Loucy (cell line): ENCODE measurements at regions not wholly inside any gene's neighbourhood (a gene's known extent, or its start where the extent isn't known, plus 50 kb on each side); places are given as distances from the start of the nearest gene placed in this dataset.

Experiments
- EZH2phosphoT487 ChIP-seq: fragments of 200-600 bp; IDR thresholded peaks from 2 replicates; pipeline ENCODE4 v1.6.1; 2018; ENCODE audit warnings: antibody characterized with exemption, mild to moderate bottlenecking, moderate library complexity, borderline replicate concordance
- TF ChIP-seq, protein P1 (sequence below): fragments of 200-600 bp; sonication (generic); conservative IDR thresholded peaks from 2 replicates; pipeline ENCODE4 v1.5.1; 2014; ENCODE audit warnings: mild to moderate bottlenecking, antibody characterized with exemption, low read length

DNA sequence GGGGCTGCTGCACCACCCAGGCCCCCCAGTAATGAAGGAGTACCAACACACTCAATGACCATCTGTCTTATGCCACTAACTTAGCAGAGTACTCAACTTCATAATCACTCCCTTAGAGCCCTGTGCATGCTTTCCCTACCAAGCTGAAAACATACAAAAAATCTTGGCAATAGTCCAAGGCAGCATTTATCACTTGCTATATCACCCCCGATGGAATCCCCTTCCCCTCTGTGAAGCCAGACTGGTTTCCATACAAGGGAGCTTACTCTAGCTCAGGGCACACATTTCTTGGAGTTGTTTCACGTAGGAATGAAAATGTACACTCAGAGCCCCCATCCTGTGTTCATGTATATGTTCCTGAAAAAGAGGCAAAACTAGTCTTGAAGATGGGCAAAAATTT lies 301.3 kb upstream of the TENM4 start:
- TF ChIP-seq, protein P1, sequence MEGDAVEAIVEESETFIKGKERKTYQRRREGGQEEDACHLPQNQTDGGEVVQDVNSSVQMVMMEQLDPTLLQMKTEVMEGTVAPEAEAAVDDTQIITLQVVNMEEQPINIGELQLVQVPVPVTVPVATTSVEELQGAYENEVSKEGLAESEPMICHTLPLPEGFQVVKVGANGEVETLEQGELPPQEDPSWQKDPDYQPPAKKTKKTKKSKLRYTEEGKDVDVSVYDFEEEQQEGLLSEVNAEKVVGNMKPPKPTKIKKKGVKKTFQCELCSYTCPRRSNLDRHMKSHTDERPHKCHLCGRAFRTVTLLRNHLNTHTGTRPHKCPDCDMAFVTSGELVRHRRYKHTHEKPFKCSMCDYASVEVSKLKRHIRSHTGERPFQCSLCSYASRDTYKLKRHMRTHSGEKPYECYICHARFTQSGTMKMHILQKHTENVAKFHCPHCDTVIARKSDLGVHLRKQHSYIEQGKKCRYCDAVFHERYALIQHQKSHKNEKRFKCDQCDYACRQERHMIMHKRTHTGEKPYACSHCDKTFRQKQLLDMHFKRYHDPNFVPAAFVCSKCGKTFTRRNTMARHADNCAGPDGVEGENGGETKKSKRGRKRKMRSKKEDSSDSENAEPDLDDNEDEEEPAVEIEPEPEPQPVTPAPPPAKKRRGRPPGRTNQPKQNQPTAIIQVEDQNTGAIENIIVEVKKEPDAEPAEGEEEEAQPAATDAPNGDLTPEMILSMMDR, result no peak
- no peak for TF ChIP-seq EZH2phosphoT487
